Kidney (tissue), 13 donors: ENCODE measurements at regions not wholly inside any gene's neighbourhood (a gene's known extent, or its start where the extent isn't known, plus 50 kb on each side); places are given as distances from the start of the nearest gene placed in this dataset.

Experiments used
- DNase-seq, 5 donors: peaks; one replicate each; pipeline ENCODE4 v3.0.0-alpha.2; 2013 to 2020
- FAIRE-seq: peaks from 2 replicates; lab custom pipeline; 2012; peaks lifted over from hg19 to GRCh38; lab: Jason Lieb, UNC
- H3K27ac ChIP-seq, 2 donors: one replicate each; pipeline ENCODE4 v1.7.0; 2013; ENCODE audit warnings: low read depth in 2 of 2, low read length in 2 of 2, inconsistent platforms in 1 of 2
- H3K27me3 ChIP-seq: one replicate; pipeline ENCODE4 v1.7.1; 2013; ENCODE audit warnings: low read length, inconsistent platforms; ENCODE audit not compliant: control insufficient read depth, insufficient read depth
- H3K36me3 ChIP-seq, 3 donors: one replicate each; pipeline versions ENCODE4 v1.7.0 to v1.7.1; 2013; ENCODE audit warnings: low read length in 3 of 3, control low read depth in 1 of 3, inconsistent platforms in 1 of 3; ENCODE audit not compliant: insufficient read depth in 3 of 3, control insufficient read depth in 2 of 3
- H3K4me1 ChIP-seq, 3 donors: one replicate each; pipeline versions ENCODE4 v1.7.0 to v1.7.1; 2013; ENCODE audit warnings: low read length in 3 of 3, inconsistent platforms in 1 of 3, low read depth in 1 of 3; ENCODE audit not compliant: control insufficient read depth in 2 of 3, insufficient read depth in 2 of 3
- H3K4me3 ChIP-seq, 3 donors: one replicate each; pipeline versions ENCODE4 v1.7.0 to v1.8.1; 2013; ENCODE audit warnings: low read length in 3 of 3, control low read depth in 1 of 3, inconsistent platforms in 1 of 3
- H3K9ac ChIP-seq, 3 donors: one replicate each; pipeline versions ENCODE4 v1.7.0 to v1.7.1; 2013; ENCODE audit warnings: low read length in 3 of 3, control low read depth in 1 of 3, inconsistent platforms in 1 of 3
- H3K9me3 ChIP-seq, 3 donors: one replicate each; pipeline versions ENCODE4 v1.7.0 to v1.7.1; 2013; ENCODE audit warnings: low read length in 3 of 3, control low read depth in 1 of 3, inconsistent platforms in 1 of 3; ENCODE audit not compliant: control insufficient read depth in 2 of 3, insufficient read depth in 1 of 3
- CTCF ChIP-seq: IDR thresholded peaks from 3 replicates; pipeline ENCODE4 v1.5.1; 2012; ENCODE audit warnings: mild to moderate bottlenecking, moderate library complexity, borderline replicate concordance; ENCODE audit not compliant: insufficient read depth; ENCODE audit errors: extremely low read depth
- intact Hi-C: fragments of 100-400 bp; cut with DNase I; formaldehyde crosslinking; loops from one replicate; pipeline ENCODE4 v1.11.1; 2022
- donor health status: control.
- donor health status: control.
- donor health status: control.
- donor health status: control.
- donor health status: control.
- donor health status: DM: yes; HTN: yes; CAD: no.
- donor health status: Normal renal cell carcinoma (clear cell type).

DNA sequence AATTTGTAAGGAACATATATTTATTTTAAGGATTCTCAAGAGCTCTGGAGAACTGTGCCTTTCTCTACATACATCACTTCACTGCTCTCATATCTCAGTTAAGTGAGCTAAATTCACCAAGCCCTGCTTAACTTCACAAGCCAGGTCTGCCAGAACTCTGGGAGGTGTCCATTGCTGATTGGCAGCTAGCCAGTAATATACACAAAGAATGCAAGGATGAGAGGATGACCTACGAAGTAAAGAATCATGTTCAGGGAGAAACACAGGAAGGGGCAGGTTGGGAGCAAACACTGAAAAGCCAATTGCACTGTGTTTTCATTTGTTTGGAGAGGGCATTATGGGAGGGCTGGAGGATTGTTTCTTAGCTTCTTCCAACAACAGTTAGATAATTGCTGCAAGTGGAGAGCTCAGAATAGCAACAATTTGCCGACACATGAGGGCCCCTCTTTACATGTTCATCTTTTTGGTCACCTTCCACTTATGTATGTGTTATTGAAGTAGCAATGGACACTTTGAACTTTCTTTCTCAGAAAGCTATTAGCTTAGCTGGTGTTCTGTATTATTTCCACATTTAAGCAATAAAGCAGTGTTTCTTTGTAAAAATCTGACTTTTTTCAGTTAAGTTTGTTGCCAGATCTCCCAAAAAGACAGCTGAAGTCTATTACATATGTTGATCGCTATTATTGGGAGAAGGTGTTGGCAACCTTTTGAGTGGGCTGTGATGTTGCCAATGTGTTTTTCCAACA, 254.8 kb downstream of the LTN1 start:
- no peak for DNase-seq
- FAIRE-seq, result no peak
- H3K9me3 ChIP-seq, result peaks cover 0 to 8% (median 0%) of the 10 kb centered on the region in 3 donors
- H3K27me3 ChIP-seq, result no peaks in the 10 kb centered on the region
- H3K36me3 ChIP-seq, result no peaks in the 10 kb centered on the region
- H3K4me3 ChIP-seq, result no peak overlapping the region
- no peak for TF ChIP-seq CTCF
- intact Hi-C loops, result no loop called here
- no peak overlapping the region for H3K9ac ChIP-seq
- H3K27ac ChIP-seq, result no peak overlapping the region
- H3K4me1 ChIP-seq, result no peaks in the 10 kb centered on the region

DNA sequence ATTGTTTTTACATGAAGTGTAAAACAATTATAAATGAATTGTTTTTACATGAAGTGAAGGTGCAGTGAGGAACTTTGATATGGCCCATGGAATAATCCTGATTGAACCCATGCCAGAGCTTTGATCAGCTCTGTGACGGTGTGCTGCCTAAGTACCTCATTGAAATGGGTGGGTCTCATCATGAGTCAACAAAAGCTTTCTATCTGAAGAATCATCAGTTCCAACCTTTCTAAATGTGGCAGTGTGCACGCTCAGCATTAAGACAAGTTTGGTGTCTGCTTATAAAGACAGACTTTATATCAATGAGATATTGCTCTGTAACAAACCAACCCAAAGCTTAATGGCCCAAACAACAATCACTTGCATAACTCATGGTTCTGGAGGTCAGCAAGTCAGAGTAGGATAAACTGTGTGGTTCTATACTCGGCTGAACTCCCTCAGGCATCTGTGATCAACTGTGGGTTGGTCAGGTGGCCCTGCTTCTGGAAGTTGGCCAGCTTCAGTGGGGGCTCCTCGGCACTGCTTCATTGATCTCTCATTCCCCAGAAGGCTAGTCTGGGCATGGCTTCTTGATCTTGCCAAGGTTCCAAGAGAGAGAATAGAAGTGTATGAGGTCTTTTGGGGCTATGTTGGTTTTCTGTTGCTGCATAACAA, 258.0 kb downstream of the LTN1 start:
- no peaks in the 10 kb centered on the region for H3K36me3 ChIP-seq
- FAIRE-seq (no peak), DNase-seq (no peak)
- no peak overlapping the region for H3K9ac ChIP-seq
- intact Hi-C loops, result no loop called here
- H3K27ac ChIP-seq, result no peak overlapping the region
- H3K4me1 ChIP-seq, result no peaks in the 10 kb centered on the region
- no peak for TF ChIP-seq CTCF
- H3K4me3 ChIP-seq, result no peak overlapping the region
- H3K27me3 ChIP-seq, result no peaks in the 10 kb centered on the region
- H3K9me3 ChIP-seq, result peaks cover 0 to 8% (median 0%) of the 10 kb centered on the region in 3 donors

DNA sequence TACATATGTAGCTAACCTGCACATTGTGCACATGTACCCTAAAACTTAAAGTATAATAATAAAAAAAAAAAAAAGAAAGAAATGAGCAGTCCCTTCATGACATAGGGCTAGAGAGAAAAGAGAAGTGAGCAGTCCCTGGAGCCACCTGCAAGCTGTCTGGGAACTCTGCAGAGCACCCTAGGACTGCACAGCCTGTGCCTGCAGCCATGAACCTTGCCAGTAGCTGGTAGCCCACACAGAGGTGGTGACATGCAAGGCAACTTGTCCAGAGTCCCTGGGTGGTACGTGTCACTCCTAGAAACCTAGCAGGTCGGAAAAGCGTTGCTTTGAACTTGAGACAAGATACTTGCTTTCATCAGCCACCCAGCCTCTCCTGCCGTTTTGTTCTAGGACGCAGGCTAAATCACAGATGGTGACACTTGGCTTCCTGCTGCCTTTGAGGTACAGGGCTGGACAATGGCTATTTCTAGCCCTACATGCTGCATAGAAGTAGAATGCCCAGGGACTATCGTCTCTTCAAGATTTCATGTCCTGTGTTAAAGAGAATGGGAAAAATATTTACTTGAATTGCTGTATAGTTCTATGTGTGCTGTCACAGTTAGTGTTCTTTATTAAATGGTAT, 260.9 kb downstream of the LTN1 start:
- no peak overlapping the region for H3K27ac ChIP-seq
- intact Hi-C loops, result no loop called here
- H3K36me3 ChIP-seq, result no peaks in the 10 kb centered on the region
- H3K27me3 ChIP-seq, result no peaks in the 10 kb centered on the region
- TF ChIP-seq CTCF, result no peak
- peaks cover 0 to 8% (median 0%) of the 10 kb centered on the region in 3 donors for H3K9me3 ChIP-seq
- H3K4me3 ChIP-seq, result no peak overlapping the region
- no peaks in the 10 kb centered on the region for H3K4me1 ChIP-seq
- FAIRE-seq (no peak), DNase-seq (no peak)
- H3K9ac ChIP-seq, result no peak overlapping the region
